WTC11 (cell line): ENCODE measurements at regions not wholly inside any gene's neighbourhood (a gene's known extent, or its start where the extent isn't known, plus 50 kb on each side); places are given as distances from the start of the nearest gene placed in this dataset.

Source experiments
- ATAC-seq: fragments of 200-7000 bp; cut with Tn5 transposase; 2 replicates; pipeline ENCODE4 v1.10.0; 2021; ENCODE audit warnings: mild to moderate bottlenecking, moderate library complexity
- CTCF ChIA-PET: fragments of 300-600 bp; sonication (Branson Sonifier 250); formaldehyde crosslinking; loops from one replicate; lab custom pipeline; 2021; ENCODE audit warnings: antibody characterized with exemption; lab: Charles Lee
- POLR2A ChIA-PET: fragments of 350-600 bp; sonication (Branson Sonifier 250); formaldehyde crosslinking; loops from one replicate; lab custom pipeline; 2021; ENCODE audit warnings: antibody characterized with exemption; lab: Charles Lee
- DNase-seq: peaks from one replicate; pipeline ENCODE4 v3.0.0; 2021; ENCODE audit warnings: low spot score
- H3K27ac Mint-ChIP-seq: 2 replicates; pipeline ENCODE4 v1.8.0; 2021; ENCODE audit warnings: mixed read lengths
- H3K27me3 Mint-ChIP-seq: 2 replicates; pipeline ENCODE4 v1.8.0; 2021; ENCODE audit warnings: low read depth, mild to moderate bottlenecking, moderate library complexity, mixed read lengths
- H3K36me3 Mint-ChIP-seq: 2 replicates; pipeline ENCODE4 v1.8.0; 2021; ENCODE audit warnings: mixed read lengths
- H3K4me1 Mint-ChIP-seq: 2 replicates; pipeline ENCODE4 v1.8.0; 2022; ENCODE audit warnings: mixed read lengths
- H3K4me3 Mint-ChIP-seq: 2 replicates; pipeline ENCODE4 v1.8.0; 2021; ENCODE audit warnings: mild to moderate bottlenecking, moderate library complexity, mixed read lengths
- H3K9me3 Mint-ChIP-seq: 2 replicates; pipeline ENCODE4 v1.8.0; 2021; ENCODE audit warnings: mixed read lengths
- GRHL2 ChIP-seq: fragments of 250-450 bp; sonication (Bioruptor Pico); IDR thresholded peaks from 2 replicates; pipeline ENCODE4 v1.8.0; 2022; ENCODE audit warnings: mild to moderate bottlenecking, moderate library complexity; ENCODE audit not compliant: insufficient replicate concordance, severe bottlenecking
- GTF2I ChIP-seq: fragments of 250-450 bp; sonication (Bioruptor Pico); conservative IDR thresholded peaks from 2 replicates; pipeline ENCODE4 v1.4.0; 2021; ENCODE audit warnings: mild to moderate bottlenecking
- IRF2 ChIP-seq: sonication (generic); formaldehyde crosslinking; IDR thresholded peaks from 2 replicates; pipeline ENCODE4 v1.8.0; 2022; ENCODE audit warnings: low read depth, missing genetic modification reagents, borderline replicate concordance
- JUN ChIP-seq: sonication (generic); formaldehyde crosslinking; IDR thresholded peaks from 2 replicates; pipeline ENCODE4 v1.8.0; 2023; ENCODE audit warnings: mild to moderate bottlenecking, missing genetic modification reagents
- MXD4 ChIP-seq: fragments of 250-450 bp; sonication (Bioruptor Pico); IDR thresholded peaks from 2 replicates; pipeline ENCODE4 v1.8.0; 2021; ENCODE audit warnings: mild to moderate bottlenecking, moderate library complexity, borderline replicate concordance
- TEAD1 ChIP-seq: sonication (generic); formaldehyde crosslinking; IDR thresholded peaks from 2 replicates; pipeline ENCODE4 v1.8.0; 2022; ENCODE audit warnings: mild to moderate bottlenecking, missing genetic modification reagents
- ZNF396 ChIP-seq: fragments of 250-450 bp; sonication (Bioruptor Pico); IDR thresholded peaks from 2 replicates; pipeline ENCODE4 v1.8.0; 2021; ENCODE audit warnings: mild to moderate bottlenecking, moderate library complexity, borderline replicate concordance
- TF ChIP-seq, protein P1 (sequence below): sonication (generic); formaldehyde crosslinking; IDR thresholded peaks from 2 replicates; pipeline ENCODE4 v1.8.0; 2022; ENCODE audit warnings: mild to moderate bottlenecking, missing genetic modification reagents
- TF ChIP-seq, protein P2 (sequence below): sonication (generic); formaldehyde crosslinking; IDR thresholded peaks from 2 replicates; pipeline ENCODE4 v1.8.0; 2023; ENCODE audit warnings: missing genetic modification reagents, mild to moderate bottlenecking, borderline replicate concordance
- TF ChIP-seq, protein P3 (sequence below): sonication (generic); formaldehyde crosslinking; IDR thresholded peaks from 2 replicates; pipeline ENCODE4 v1.8.1; 2023; ENCODE audit warnings: mild to moderate bottlenecking, moderate library complexity, missing genetic modification reagents
- TF ChIP-seq, protein P4 (sequence below): fragments of 250-450 bp; sonication (Bioruptor Pico); IDR thresholded peaks from 2 replicates; pipeline ENCODE4 v1.9.0; 2021; ENCODE audit warnings: moderate library complexity, mild to moderate bottlenecking, inconsistent platforms, borderline replicate concordance
- TF ChIP-seq, protein P5 (sequence below): fragments of 250-450 bp; sonication (Bioruptor Pico); IDR thresholded peaks from 2 replicates; pipeline ENCODE4 v1.9.0; 2021; ENCODE audit warnings: mild to moderate bottlenecking
- TF ChIP-seq, protein P6 (sequence below): sonication (generic); formaldehyde crosslinking; conservative IDR thresholded peaks from 2 replicates; pipeline ENCODE4 v1.8.1; 2023; ENCODE audit warnings: mild to moderate bottlenecking, low read depth, missing genetic modification reagents, moderate library complexity
- TF ChIP-seq, protein P7 (sequence below): fragments of 250-450 bp; sonication (Bioruptor Pico); IDR thresholded peaks from 2 replicates; pipeline ENCODE4 v1.9.0; 2021; ENCODE audit warnings: mild to moderate bottlenecking
- TF ChIP-seq, protein P8 (sequence below): fragments of 250-450 bp; sonication (Bioruptor Pico); IDR thresholded peaks from 2 replicates; pipeline ENCODE4 v2.1.2; 2022; ENCODE audit warnings: mild to moderate bottlenecking, moderate library complexity

DNA sequence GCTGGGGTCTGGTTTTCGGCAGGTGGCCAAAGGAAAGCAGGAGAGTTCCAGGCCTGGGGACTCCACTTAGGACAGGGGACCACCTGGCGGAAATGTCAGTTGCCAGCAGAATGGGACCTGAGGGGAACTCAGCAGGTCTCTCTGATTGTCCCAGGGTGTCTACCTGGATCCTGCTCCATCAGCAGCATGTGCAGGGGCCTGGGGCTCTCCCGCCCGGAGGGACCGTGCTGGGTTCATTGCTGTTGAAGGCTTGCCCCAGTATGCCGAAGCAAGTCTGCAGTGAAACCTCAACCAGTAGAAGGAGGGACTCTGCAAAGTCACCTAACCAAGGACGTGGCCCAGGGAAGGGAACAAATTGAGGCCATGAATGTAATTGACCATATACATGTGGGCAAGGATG is 506.5 kb upstream of the MKI67 start:
- ChIA-PET CTCF (interaction anchor here (0.8 to 2.3 kb wide), 7 partner anchors 57 to 364 kb away, joined by 3 to 8 read pairs (median 4); no protein-coding TSS in a partner anchor), POLR2A (no interaction called here)
- H3K4me1 Mint-ChIP-seq: peaks cover 46% of the 10 kb centered on the region
- no peak overlapping the region for H3K27ac Mint-ChIP-seq
- ATAC-seq: no peak
- TF ChIP-seq ZNF396 (no peak), TEAD1 (CRISPR knock-in tag) (no peak), GTF2I (CRISPR knock-in tag) (no peak), MXD4 (no peak), GRHL2 (CRISPR knock-in tag) (no peak), IRF2 (no peak), JUN (no peak)
- TF ChIP-seq, protein P1, sequence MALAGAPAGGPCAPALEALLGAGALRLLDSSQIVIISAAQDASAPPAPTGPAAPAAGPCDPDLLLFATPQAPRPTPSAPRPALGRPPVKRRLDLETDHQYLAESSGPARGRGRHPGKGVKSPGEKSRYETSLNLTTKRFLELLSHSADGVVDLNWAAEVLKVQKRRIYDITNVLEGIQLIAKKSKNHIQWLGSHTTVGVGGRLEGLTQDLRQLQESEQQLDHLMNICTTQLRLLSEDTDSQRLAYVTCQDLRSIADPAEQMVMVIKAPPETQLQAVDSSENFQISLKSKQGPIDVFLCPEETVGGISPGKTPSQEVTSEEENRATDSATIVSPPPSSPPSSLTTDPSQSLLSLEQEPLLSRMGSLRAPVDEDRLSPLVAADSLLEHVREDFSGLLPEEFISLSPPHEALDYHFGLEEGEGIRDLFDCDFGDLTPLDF: no peak
- TF ChIP-seq, protein P2, sequence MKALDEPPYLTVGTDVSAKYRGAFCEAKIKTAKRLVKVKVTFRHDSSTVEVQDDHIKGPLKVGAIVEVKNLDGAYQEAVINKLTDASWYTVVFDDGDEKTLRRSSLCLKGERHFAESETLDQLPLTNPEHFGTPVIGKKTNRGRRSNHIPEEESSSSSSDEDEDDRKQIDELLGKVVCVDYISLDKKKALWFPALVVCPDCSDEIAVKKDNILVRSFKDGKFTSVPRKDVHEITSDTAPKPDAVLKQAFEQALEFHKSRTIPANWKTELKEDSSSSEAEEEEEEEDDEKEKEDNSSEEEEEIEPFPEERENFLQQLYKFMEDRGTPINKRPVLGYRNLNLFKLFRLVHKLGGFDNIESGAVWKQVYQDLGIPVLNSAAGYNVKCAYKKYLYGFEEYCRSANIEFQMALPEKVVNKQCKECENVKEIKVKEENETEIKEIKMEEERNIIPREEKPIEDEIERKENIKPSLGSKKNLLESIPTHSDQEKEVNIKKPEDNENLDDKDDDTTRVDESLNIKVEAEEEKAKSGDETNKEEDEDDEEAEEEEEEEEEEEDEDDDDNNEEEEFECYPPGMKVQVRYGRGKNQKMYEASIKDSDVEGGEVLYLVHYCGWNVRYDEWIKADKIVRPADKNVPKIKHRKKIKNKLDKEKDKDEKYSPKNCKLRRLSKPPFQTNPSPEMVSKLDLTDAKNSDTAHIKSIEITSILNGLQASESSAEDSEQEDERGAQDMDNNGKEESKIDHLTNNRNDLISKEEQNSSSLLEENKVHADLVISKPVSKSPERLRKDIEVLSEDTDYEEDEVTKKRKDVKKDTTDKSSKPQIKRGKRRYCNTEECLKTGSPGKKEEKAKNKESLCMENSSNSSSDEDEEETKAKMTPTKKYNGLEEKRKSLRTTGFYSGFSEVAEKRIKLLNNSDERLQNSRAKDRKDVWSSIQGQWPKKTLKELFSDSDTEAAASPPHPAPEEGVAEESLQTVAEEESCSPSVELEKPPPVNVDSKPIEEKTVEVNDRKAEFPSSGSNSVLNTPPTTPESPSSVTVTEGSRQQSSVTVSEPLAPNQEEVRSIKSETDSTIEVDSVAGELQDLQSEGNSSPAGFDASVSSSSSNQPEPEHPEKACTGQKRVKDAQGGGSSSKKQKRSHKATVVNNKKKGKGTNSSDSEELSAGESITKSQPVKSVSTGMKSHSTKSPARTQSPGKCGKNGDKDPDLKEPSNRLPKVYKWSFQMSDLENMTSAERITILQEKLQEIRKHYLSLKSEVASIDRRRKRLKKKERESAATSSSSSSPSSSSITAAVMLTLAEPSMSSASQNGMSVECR (CRISPR knock-in tag): no peak
- TF ChIP-seq, protein P3, sequence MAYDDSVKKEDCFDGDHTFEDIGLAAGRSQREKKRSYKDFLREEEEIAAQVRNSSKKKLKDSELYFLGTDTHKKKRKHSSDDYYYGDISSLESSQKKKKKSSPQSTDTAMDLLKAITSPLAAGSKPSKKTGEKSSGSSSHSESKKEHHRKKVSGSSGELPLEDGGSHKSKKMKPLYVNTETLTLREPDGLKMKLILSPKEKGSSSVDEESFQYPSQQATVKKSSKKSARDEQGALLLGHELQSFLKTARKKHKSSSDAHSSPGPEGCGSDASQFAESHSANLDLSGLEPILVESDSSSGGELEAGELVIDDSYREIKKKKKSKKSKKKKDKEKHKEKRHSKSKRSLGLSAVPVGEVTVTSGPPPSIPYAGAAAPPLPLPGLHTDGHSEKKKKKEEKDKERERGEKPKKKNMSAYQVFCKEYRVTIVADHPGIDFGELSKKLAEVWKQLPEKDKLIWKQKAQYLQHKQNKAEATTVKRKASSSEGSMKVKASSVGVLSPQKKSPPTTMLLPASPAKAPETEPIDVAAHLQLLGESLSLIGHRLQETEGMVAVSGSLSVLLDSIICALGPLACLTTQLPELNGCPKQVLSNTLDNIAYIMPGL (CRISPR knock-in tag): no peak
- TF ChIP-seq, protein P4, sequence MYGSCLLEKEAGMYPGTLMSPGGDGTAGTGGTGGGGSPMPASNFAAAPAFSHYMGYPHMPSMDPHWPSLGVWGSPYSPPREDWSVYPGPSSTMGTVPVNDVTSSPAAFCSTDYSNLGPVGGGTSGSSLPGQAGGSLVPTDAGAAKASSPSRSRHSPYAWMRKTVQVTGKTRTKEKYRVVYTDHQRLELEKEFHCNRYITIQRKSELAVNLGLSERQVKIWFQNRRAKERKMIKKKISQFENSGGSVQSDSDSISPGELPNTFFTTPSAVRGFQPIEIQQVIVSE (CRISPR knock-in tag): no peak
- TF ChIP-seq, protein P5, sequence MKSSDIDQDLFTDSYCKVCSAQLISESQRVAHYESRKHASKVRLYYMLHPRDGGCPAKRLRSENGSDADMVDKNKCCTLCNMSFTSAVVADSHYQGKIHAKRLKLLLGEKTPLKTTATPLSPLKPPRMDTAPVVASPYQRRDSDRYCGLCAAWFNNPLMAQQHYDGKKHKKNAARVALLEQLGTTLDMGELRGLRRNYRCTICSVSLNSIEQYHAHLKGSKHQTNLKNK (CRISPR knock-in tag): no peak
- TF ChIP-seq, protein P6, sequence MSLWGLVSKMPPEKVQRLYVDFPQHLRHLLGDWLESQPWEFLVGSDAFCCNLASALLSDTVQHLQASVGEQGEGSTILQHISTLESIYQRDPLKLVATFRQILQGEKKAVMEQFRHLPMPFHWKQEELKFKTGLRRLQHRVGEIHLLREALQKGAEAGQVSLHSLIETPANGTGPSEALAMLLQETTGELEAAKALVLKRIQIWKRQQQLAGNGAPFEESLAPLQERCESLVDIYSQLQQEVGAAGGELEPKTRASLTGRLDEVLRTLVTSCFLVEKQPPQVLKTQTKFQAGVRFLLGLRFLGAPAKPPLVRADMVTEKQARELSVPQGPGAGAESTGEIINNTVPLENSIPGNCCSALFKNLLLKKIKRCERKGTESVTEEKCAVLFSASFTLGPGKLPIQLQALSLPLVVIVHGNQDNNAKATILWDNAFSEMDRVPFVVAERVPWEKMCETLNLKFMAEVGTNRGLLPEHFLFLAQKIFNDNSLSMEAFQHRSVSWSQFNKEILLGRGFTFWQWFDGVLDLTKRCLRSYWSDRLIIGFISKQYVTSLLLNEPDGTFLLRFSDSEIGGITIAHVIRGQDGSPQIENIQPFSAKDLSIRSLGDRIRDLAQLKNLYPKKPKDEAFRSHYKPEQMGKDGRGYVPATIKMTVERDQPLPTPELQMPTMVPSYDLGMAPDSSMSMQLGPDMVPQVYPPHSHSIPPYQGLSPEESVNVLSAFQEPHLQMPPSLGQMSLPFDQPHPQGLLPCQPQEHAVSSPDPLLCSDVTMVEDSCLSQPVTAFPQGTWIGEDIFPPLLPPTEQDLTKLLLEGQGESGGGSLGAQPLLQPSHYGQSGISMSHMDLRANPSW (CRISPR knock-in tag): no peak
- TF ChIP-seq, protein P7, sequence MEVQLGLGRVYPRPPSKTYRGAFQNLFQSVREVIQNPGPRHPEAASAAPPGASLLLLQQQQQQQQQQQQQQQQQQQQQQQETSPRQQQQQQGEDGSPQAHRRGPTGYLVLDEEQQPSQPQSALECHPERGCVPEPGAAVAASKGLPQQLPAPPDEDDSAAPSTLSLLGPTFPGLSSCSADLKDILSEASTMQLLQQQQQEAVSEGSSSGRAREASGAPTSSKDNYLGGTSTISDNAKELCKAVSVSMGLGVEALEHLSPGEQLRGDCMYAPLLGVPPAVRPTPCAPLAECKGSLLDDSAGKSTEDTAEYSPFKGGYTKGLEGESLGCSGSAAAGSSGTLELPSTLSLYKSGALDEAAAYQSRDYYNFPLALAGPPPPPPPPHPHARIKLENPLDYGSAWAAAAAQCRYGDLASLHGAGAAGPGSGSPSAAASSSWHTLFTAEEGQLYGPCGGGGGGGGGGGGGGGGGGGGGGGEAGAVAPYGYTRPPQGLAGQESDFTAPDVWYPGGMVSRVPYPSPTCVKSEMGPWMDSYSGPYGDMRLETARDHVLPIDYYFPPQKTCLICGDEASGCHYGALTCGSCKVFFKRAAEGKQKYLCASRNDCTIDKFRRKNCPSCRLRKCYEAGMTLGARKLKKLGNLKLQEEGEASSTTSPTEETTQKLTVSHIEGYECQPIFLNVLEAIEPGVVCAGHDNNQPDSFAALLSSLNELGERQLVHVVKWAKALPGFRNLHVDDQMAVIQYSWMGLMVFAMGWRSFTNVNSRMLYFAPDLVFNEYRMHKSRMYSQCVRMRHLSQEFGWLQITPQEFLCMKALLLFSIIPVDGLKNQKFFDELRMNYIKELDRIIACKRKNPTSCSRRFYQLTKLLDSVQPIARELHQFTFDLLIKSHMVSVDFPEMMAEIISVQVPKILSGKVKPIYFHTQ (CRISPR knock-in tag): no peak
- TF ChIP-seq, protein P8, sequence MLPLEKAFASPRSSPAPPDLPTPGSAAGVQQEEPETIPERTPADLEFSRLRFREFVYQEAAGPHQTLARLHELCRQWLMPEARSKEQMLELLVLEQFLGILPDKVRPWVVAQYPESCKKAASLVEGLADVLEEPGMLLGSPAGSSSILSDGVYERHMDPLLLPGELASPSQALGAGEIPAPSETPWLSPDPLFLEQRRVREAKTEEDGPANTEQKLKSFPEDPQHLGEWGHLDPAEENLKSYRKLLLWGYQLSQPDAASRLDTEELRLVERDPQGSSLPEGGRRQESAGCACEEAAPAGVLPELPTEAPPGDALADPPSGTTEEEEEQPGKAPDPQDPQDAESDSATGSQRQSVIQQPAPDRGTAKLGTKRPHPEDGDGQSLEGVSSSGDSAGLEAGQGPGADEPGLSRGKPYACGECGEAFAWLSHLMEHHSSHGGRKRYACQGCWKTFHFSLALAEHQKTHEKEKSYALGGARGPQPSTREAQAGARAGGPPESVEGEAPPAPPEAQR (CRISPR knock-in tag): no peak
- H3K27me3 Mint-ChIP-seq: no peaks in the 10 kb centered on the region
- no peak for DNase-seq
- no peak overlapping the region for H3K4me3 Mint-ChIP-seq
- no peaks in the 10 kb centered on the region for H3K9me3 Mint-ChIP-seq
- no peaks in the 10 kb centered on the region for H3K36me3 Mint-ChIP-seq
